ENCODE measurements at regions not wholly inside any gene's neighbourhood (a gene's known extent, or its start where the extent isn't known, plus 50 kb on each side); places are given as distances from the start of the nearest gene placed in this dataset.

GRCh38 chr14:101103321-101103901, 199.9 kb upstream of the RTL1 start:
- DNase-seq, result no peak
- Histone ChIP-seq H3K36me3 (replicated peaks) (no peaks in the 10 kb centered on the region), H3K27me3 (replicated peaks) (no peaks in the 10 kb centered on the region), H3K27ac (no peak overlapping the region), H3K4me3 (ENCODE audit: low read depth, low read length) (no peak overlapping the region)
- TF ChIP-seq, protein P1, sequence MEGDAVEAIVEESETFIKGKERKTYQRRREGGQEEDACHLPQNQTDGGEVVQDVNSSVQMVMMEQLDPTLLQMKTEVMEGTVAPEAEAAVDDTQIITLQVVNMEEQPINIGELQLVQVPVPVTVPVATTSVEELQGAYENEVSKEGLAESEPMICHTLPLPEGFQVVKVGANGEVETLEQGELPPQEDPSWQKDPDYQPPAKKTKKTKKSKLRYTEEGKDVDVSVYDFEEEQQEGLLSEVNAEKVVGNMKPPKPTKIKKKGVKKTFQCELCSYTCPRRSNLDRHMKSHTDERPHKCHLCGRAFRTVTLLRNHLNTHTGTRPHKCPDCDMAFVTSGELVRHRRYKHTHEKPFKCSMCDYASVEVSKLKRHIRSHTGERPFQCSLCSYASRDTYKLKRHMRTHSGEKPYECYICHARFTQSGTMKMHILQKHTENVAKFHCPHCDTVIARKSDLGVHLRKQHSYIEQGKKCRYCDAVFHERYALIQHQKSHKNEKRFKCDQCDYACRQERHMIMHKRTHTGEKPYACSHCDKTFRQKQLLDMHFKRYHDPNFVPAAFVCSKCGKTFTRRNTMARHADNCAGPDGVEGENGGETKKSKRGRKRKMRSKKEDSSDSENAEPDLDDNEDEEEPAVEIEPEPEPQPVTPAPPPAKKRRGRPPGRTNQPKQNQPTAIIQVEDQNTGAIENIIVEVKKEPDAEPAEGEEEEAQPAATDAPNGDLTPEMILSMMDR (IDR thresholded peaks at IDR 0.05; ENCODE audit: low read depth, low read length, missing control alignments), result no peak
- in situ Hi-C loops (cut with HindIII; ENCODE audit: low pct_ligation_motif_present, low sequenced_read_pairs), result no loop called here

GRCh38 chr14:101104485-101104884, 201.0 kb upstream of the RTL1 start:
- H3K4me3 ChIP-seq (ENCODE audit: low read depth, low read length), result no peak overlapping the region
- TF ChIP-seq, protein P1 (IDR thresholded peaks at IDR 0.05; ENCODE audit: low read depth, low read length, missing control alignments), result no peak
- H3K27ac ChIP-seq, result no peak overlapping the region
- DNase-seq, result no peak
- in situ Hi-C loops (cut with HindIII; ENCODE audit: low pct_ligation_motif_present, low sequenced_read_pairs), result no loop called here
- no peaks in the 10 kb centered on the region for H3K36me3 ChIP-seq (replicated peaks)
- H3K27me3 ChIP-seq (replicated peaks), result no peaks in the 10 kb centered on the region

- no peaks in the 10 kb centered on the region for H3K36me3 ChIP-seq (replicated peaks)
- in situ Hi-C loops (cut with HindIII; ENCODE audit: low pct_ligation_motif_present, low sequenced_read_pairs), result no loop called here
Measured at GRCh38 chr14:101105045-101105444, 201.5 kb upstream of the RTL1 start.

GRCh38 chr14:101108579-101109346, 205.2 kb upstream of the RTL1 start:
- Histone ChIP-seq H3K36me3 (replicated peaks) (no peaks in the 10 kb centered on the region), H3K27ac (no peak overlapping the region), H3K27me3 (replicated peaks) (no peaks in the 10 kb centered on the region), H3K4me3 (ENCODE audit: low read depth, low read length) (no peak overlapping the region)
- DNase-seq, result no peak
- in situ Hi-C loops (cut with HindIII; ENCODE audit: low pct_ligation_motif_present, low sequenced_read_pairs), result no loop called here
- TF ChIP-seq, protein P1 (IDR thresholded peaks at IDR 0.05; ENCODE audit: low read depth, low read length, missing control alignments), result no peak

More at GRCh38 chr14:101105045-101105444, 201.5 kb upstream of the RTL1 start:
- Histone ChIP-seq H3K27me3 (replicated peaks) (no peaks in the 10 kb centered on the region), H3K27ac (no peak overlapping the region), H3K4me3 (ENCODE audit: low read depth, low read length) (no peak overlapping the region)
- no peak for DNase-seq
- TF ChIP-seq, protein P1 (IDR thresholded peaks at IDR 0.05; ENCODE audit: low read depth, low read length, missing control alignments), result no peak

GRCh38 chr14:101109347-101109638, 205.8 kb upstream of the RTL1 start:
- H3K36me3 ChIP-seq (replicated peaks), result no peaks in the 10 kb centered on the region
- H3K27ac ChIP-seq, result no peak overlapping the region
- DNase-seq, result no peak
- H3K27me3 ChIP-seq (replicated peaks), result no peaks in the 10 kb centered on the region
- H3K4me3 ChIP-seq (ENCODE audit: low read depth, low read length), result no peak overlapping the region
- in situ Hi-C loops (cut with HindIII; ENCODE audit: low pct_ligation_motif_present, low sequenced_read_pairs), result no loop called here
- TF ChIP-seq, protein P1 (IDR thresholded peaks at IDR 0.05; ENCODE audit: low read depth, low read length, missing control alignments), result no peak

All from brain microvascular endothelial cell (primary cell).